Stimulated activated CD4-positive, alpha-beta T cell treated with anti-CD3 and anti-CD28 coated beads, TNF-alpha, amount 100 ng/mL, for 48 hours (primary cell): ENCODE measurements at regions not wholly inside any gene's neighbourhood (a gene's known extent, or its start where the extent isn't known, plus 50 kb on each side); places are given as distances from the start of the nearest gene placed in this dataset.
"Not testable (repeated sequence)": the region's sequence is repeated elsewhere in the genome, so short reads cannot be mapped to it uniquely, and the experiment has no call there.

ENCODE experiments used
- DNase-seq, 3 donors: peaks; one replicate each; pipeline ENCODE4 v3.0.0-alpha.2; 2020; ENCODE audit warnings: low read depth in 3 of 3

DNA sequence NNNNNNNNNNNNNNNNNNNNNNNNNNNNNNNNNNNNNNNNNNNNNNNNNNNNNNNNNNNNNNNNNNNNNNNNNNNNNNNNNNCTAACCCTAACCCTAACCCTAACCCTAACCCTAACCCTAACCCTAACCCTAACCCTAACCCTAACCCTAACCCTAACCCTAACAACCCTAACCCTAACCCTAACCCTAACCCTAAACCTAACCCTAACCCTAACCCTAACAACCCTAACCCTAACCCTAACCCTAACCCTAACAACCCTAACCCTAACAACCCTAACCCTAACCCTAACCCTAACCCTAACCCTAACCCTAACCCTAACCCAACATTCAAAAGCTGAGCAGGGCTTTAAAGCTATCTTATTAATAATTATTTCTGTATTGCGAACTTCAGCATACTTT is 182.5 kb upstream of the FAM20C start:
- DNase-seq: not testable (repeated sequence)

DNA sequence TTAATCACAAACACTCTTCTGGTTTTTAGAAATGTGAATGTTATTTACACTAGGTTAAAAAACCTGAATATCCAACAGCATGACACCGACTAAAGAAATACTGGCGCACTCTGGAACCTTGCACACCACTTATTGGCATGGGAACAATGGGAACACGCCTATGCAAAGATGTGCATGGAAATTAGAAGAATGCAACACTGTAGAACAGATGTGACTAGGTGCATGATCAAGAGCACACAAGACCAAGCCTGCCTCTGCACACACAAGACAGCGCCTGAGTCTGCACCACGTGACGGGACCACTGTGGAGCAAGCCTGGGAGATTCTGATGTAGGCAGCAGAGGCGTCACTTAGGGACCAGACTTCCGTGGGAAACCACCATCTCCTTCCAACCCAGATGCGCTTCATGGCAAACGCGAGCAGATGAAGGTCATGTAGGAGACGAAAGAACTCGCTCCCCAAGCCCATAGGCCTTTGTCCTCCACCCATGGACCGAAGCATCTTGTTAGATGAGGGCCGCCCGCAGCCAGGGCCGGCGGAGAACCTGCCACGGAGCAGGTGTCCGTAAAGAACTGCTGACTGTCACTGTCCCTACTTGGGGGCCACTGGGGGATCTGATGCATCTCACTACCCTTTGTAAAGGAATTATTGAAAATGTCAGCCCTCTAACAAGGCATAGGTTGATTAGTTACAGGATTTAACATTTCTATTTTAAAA is 159.6 kb upstream of the FAM20C start:
- DNase-seq: not testable (repeated sequence)

DNA sequence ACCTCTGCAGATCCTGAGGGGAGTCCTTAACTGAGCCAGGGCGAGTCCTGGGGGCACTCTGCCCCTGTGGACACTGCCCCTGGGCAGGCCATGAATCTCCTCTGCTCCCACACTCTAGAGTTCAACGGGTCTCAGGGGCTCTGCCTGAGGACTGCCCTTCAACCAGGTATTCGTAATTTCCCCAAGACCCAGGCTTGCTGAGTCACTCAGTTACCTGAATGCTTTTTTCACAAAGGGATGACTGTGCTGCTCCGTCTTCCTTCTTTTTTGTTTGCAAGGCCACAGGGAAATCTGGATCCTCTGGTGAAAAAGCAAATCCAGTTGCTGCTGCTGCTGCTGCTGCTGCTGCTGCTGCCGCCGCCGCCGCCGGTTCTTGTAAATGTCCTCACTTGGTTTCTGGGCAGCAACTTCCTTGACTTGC is 157.2 kb upstream of the FAM20C start:
- DNase-seq: not testable (repeated sequence)

DNA sequence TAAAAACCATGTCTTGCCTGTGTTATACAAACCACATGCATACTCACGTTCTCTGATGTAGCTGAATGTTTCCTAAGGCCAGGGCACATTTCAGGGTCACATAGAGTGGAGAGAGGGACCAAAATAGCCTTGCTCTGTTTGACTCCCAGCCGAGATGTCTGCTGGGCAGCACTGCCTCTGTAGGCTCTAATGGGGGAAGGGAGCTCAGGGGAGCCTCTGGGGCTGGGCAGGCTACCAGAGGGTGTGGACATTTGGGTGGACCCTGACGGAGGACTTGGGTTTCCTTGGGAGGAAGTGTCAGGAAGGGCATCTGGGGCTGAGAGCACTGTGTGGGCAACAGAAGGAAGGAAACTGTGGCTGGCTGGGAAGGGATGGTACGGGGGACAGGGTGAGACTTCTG is 155.8 kb upstream of the FAM20C start:
- DNase-seq: not testable (repeated sequence)

DNA sequence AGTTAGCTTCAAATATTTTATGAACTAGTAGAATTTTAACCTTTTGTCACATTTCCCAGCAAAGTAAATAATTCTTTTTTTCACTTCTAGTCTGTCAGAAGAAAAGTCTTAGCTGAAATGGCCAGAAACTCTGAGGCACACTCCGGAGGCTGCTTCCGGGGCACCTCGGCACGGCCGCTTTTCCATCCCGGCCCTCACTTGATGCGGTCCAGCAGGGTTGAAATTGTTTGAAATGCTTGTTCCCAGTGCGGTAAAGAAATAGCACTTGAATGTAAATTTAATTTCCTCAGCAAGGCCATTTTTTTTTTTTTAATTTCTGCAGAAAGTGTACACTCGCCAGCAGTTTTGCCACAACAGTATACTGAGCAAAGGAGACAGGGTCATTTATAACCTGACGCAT is 154.7 kb upstream of the FAM20C start:
- not testable (repeated sequence) for DNase-seq

DNA sequence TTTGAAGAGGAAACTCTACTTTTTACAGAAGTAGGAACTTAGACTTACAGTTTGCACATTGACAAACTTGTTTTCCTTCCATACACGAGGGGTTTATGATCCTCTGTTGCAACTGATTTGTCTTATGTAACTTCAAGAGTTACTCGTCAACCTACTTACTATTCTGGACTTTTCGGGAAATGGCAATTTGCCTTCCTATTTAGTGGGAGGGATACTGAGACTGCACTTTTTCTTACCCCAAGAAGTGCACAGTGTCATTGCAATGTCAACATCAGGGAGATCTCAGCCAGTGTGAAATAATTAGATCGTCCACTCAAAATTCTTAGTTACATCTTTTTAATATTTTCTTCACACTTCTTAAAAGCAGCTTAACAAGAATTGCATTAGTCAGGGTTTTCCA is 153.9 kb upstream of the FAM20C start:
- not testable (repeated sequence) for DNase-seq

- not testable (repeated sequence) for DNase-seq
These were observed 152.2 kb upstream of the FAM20C start for GRCh38 chr7:39984-40740.

GRCh38 chr7:40799-41750 is 151.3 kb upstream of the FAM20C start:
- no peak for DNase-seq

- DNase-seq: no peak
These were observed 150.3 kb upstream of the FAM20C start for GRCh38 chr7:41917-42565.

- DNase-seq: no peak
These were observed 148.4 kb upstream of the FAM20C start for GRCh38 chr7:43791-44540.

DNA sequence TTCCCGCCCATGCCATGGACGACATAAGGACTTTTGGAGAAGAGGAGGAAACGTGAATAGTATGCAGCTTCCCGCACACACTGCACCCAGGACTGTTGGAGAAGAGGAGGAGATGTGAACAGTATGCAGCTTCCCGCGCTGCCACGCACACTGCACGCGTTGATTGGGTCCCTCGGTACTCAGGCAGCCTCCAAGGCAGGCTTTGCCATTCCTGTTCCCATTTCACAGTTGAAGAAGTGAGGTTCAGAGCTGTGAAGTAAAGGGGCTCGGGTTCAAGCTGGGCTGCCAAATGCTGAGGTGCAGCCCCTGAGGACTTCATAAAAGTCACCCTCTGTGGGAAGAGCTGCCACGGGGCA is 147.9 kb upstream of the FAM20C start:
- no peak for DNase-seq

DNA sequence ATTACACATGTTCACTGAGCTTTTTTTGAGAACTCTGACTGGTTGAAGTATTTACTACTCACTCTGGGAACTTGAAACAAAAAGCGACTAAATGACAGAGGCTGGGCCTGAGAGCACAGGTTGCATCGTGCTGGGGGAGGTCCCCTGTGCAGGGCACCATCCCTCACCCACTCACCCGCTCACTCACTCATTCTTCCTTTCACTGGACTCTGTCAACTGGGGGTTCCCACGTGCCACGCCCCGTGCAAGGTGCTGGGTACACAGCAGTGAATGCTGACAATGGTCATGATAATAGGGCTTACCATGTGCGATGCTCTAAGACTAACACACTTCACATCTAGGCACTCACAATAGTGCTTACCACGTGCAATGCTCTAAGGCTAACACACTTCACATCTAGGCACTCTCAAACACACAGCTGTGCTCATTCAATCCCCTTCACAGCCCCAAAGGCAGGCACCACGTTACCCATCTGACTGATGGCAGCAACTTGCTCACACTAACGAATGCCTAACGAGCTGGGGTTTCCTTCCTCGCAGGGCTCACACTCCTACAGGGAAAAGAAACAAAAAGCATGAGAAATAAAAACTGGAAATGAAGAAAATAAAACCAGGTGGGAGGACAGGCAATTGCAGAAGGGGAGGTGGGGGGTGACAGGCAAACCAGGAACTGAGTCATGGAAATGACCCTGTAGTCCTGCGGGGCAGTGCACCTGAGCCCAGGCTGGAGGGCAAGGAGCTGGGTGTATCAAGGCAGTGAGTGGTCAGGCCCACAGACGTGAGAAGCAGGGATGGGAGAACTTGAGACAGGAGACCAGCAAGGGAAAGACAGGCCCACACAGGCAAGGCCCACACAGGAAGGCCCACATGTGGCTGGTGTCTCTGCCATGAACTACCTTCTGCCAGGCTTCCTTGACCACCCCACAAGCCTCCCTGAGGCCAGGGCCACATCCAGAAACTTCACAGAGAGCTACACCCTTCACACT is 147.0 kb upstream of the FAM20C start:
- DNase-seq: no peak

GRCh38 chr7:46123-46829 is 146.1 kb upstream of the FAM20C start:
- no peak for DNase-seq

- DNase-seq: no peak
These were observed 145.6 kb upstream of the FAM20C start for GRCh38 chr7:46830-47140.

GRCh38 chr7:51456-52068 is 140.8 kb upstream of the FAM20C start:
- DNase-seq: no peak

DNA sequence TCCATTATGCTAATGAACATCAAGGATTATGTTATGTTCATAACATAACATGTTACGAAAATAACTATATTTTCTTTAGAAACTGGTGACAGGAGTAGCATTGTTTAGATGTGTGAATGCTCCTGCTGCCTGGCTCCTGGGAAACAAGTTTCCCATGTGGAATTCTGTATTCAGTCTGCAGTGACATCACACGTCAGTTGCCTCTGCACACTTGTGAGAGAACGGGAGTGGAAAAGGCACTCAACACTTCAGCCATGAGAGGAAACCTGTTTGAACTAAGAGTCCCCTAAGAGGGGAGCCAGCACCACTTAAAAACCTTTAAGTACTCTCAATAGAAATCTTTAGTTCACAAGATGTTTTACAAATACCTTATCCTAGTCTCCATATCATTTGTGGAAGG is 140.3 kb upstream of the FAM20C start:
- no peak for DNase-seq

DNA sequence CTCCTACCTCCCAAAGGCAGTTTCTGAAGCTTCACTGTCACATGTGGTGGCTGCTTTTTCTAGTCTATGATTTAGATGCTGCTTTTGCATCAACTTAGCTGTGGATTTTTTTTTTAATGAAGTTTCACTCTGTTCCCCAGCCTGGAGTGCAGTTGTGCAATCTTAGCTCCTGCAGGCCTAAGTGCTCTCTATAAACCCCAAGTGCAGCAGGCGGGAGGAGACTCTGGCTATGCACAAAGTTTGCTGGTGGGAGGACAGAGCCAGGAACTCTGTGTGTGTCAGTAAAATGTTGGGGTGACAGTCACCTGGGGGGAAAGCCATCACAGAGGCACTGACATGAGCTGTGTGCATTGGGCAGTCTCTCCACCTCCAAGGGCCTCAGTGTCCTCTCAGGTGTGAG is 138.8 kb upstream of the FAM20C start:
- no peak for DNase-seq

- DNase-seq: no peak
These were observed 137.8 kb upstream of the FAM20C start for GRCh38 chr7:54615-55014.

DNA sequence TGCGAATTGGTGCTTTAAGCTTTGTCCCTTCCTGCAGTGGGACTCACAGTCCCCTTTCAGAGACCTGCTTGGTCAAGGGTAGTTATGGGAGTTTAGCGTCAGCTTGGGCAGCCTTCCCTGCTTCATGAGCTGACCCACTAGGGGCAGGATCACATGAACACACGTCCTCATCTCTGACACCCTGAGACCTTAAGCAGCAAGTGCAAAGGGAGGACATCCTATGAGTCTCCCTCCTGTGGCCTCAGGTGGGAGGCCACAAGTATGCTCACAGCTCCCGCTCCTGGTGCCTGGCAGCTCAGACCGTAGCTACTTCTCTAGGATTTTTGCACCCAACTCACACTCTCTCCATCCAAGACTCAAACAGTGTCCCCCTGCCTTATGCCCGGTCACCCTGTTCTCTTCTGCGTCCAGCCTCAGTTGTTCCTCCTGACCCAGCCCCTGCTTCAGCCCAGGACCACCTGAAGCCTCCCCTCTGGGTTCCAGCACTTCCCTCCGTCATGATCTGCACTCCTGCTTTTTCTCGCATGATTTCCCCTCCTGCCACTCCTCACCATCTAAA is 136.6 kb upstream of the FAM20C start:
- no peak for DNase-seq
